Right lobe of liver (tissue), 6 donors: ENCODE measurements at regions not wholly inside any gene's neighbourhood (a gene's known extent, or its start where the extent isn't known, plus 50 kb on each side); places are given as distances from the start of the nearest gene placed in this dataset.
A peak's percentile ranks its signal among the peaks of the same experiment; 100 is the strongest.

Source experiments
- ATAC-seq, 4 donors: fragments of 200-7000 bp; cut with Tn5 transposase; one replicate each; pipeline ENCODE4 v1.9.1; 2020; ENCODE audit warnings: mild to moderate bottlenecking in 4 of 4, moderate library complexity in 4 of 4
- DNase-seq, 3 donors: peaks; one replicate each; pipeline ENCODE4 v3.0.0-alpha.2; 2020
- H3K27ac ChIP-seq, 3 donors: fragments of 200-600 bp; one replicate each; pipeline ENCODE4 v1.8.0; 2022
- H3K27me3 ChIP-seq, 2 donors: fragments of 200-600 bp; one replicate each; pipeline ENCODE4 v1.8.0; 2022
- H3K36me3 ChIP-seq, 4 donors: fragments of 200-600 bp; sonication (generic) in 1 of 4; one replicate each; pipeline versions ENCODE4 v1.5.1 to v1.8.0; 2017 to 2022; ENCODE audit warnings: control low read depth in 1 of 4
- H3K4me1 ChIP-seq, 4 donors: fragments of 200-600 bp; sonication (generic) in 1 of 4; one replicate each; pipeline versions ENCODE4 v1.5.1 to v1.8.0; 2017 to 2022; ENCODE audit warnings: control low read depth in 1 of 4
- H3K4me3 ChIP-seq, 3 donors: fragments of 200-600 bp; one replicate each; pipeline ENCODE4 v1.8.0; 2022
- H3K9me3 ChIP-seq, 4 donors: fragments of 200-600 bp; sonication (generic) in 1 of 4; one replicate each; pipeline versions ENCODE4 v1.5.1 to v1.8.0; 2017 to 2022; ENCODE audit warnings: control low read depth in 1 of 4
- CTCF ChIP-seq, 4 donors: fragments of 200-600 bp in 3 of 4; fragments of 450-650 bp in 1 of 4; IDR thresholded peaks; one replicate each; pipeline versions ENCODE4 v1.5.1 to v1.8.0; 2016 to 2022; ENCODE audit warnings: antibody characterized with exemption in 4 of 4, mild to moderate bottlenecking in 2 of 4
- POLR2A ChIP-seq: fragments of 450-650 bp; IDR thresholded peaks from one replicate; pipeline ENCODE4 v1.6.1; 2017; ENCODE audit warnings: antibody characterized with exemption, mild to moderate bottlenecking
- WGBS: methylation state at CpG from one replicate; pipeline ENCODE4 v1.1.6; 2018; ENCODE audit warnings: low coverage, low lambda C conversion rate; ENCODE audit not compliant: insufficient coverage; ENCODE audit errors: missing lambda C conversion rate; 5-methylcytosine and 5-hydroxymethylcytosine counted together
- intact Hi-C, 2 donors: fragments of 100-400 bp; cut with DNase I; formaldehyde crosslinking; loops; one replicate each; pipeline versions ENCODE4 v1.11.2 to v1.14.1; 2022
- donor health status: DM: no; HTN: yes; CAD: no.
- donor health status: DM: no; HTN: no; CAD: no.
- donor health status: DM: no; HTN: no; CAD: no.
- donor health status: DM: no; HTN: yes; CAD: no.
- donor health status: DM: no; HTN: yes; CAD: no.

- TF ChIP-seq CTCF (IDR thresholded peaks at IDR 0.05) (no peak), POLR2A (no peak)
- intact Hi-C loops = no loop called here
- peak overlapping the region in 2 of 3 donors; percentile 19 to 93 for H3K27ac ChIP-seq
- no peaks in the 10 kb centered on the region for H3K36me3 ChIP-seq
- H3K27me3 ChIP-seq = no peaks in the 10 kb centered on the region
- ATAC-seq (no peak), DNase-seq (no peak)
- no peak overlapping the region for H3K4me3 ChIP-seq
- 47% methylated on average over 13 of the region's 14 CpGs for WGBS
- H3K4me1 ChIP-seq = peaks cover 0 to 30% (median 7%) of the 10 kb centered on the region in 4 donors
- no peaks in the 10 kb centered on the region for H3K9me3 ChIP-seq
These were observed 189.3 kb upstream of the GPR12 start for GRCh38 chr13:26949701-26950502.

GRCh38 chr13:26948353-26948752 is 187.8 kb upstream of the GPR12 start:
- TF ChIP-seq CTCF (IDR thresholded peaks at IDR 0.05) = no peak
- TF ChIP-seq POLR2A = no peak
- Histone ChIP-seq H3K4me3 (no peak overlapping the region), H3K27ac (no peak overlapping the region), H3K36me3 (no peaks in the 10 kb centered on the region), H3K9me3 (no peaks in the 10 kb centered on the region), H3K4me1 (peaks cover 0 to 30% (median 7%) of the 10 kb centered on the region in 4 donors), H3K27me3 (no peaks in the 10 kb centered on the region)
- WGBS = no CpG with 5 or more reads among the region's 4 CpGs
- no peak for ATAC-seq
- DNase-seq = no peak
- intact Hi-C loops = no loop called here

- DNase-seq = no peak
- TF ChIP-seq POLR2A (no peak), CTCF (IDR thresholded peaks at IDR 0.05) (peak; percentile 76 to 98 (median 82))
- intact Hi-C loops = no loop called here
- H3K4me3 ChIP-seq = no peak overlapping the region
- H3K27me3 ChIP-seq = no peaks in the 10 kb centered on the region
- no peaks in the 10 kb centered on the region for H3K9me3 ChIP-seq
- WGBS = 27% methylated on average over 5 of the region's 5 CpGs
- H3K27ac ChIP-seq = no peak overlapping the region
- H3K4me1 ChIP-seq = peaks cover 0 to 20% (median 5%) of the 10 kb centered on the region in 4 donors
- peak; percentile 63 to 83 (median 75) for ATAC-seq
- no peaks in the 10 kb centered on the region for H3K36me3 ChIP-seq
These were observed 186.2 kb upstream of the GPR12 start for GRCh38 chr13:26946684-26947343.

- WGBS = 72% methylated on average over 4 of the region's 4 CpGs
- Histone ChIP-seq H3K4me1 (no peaks in the 10 kb centered on the region), H3K9me3 (no peaks in the 10 kb centered on the region), H3K27me3 (no peaks in the 10 kb centered on the region), H3K27ac (no peak overlapping the region), H3K4me3 (no peak overlapping the region), H3K36me3 (no peaks in the 10 kb centered on the region)
- no peak for DNase-seq
- no peak for ATAC-seq
- intact Hi-C loops = no loop called here
- TF ChIP-seq CTCF (IDR thresholded peaks at IDR 0.05) (no peak), POLR2A (no peak)
These were observed 183.2 kb upstream of the GPR12 start for GRCh38 chr13:26943748-26944147.
